HFFc6 (cell line): ENCODE measurements at regions not wholly inside any gene's neighbourhood (a gene's known extent, or its start where the extent isn't known, plus 50 kb on each side); places are given as distances from the start of the nearest gene placed in this dataset.

Experiments used
- DNase-seq: peaks from one replicate; pipeline ENCODE4 v3.0.0-alpha.2; 2018
- H3K27ac Mint-ChIP-seq: 2 replicates; pipeline ENCODE4 v1.8.0; 2020; ENCODE audit warnings: mild to moderate bottlenecking, mixed read lengths
- H3K27me3 Mint-ChIP-seq: 2 replicates; pipeline ENCODE4 v1.8.0; 2021; ENCODE audit warnings: mild to moderate bottlenecking, moderate library complexity, mixed read lengths; ENCODE audit not compliant: insufficient read depth
- H3K36me3 Mint-ChIP-seq: 2 replicates; pipeline ENCODE4 v1.8.0; 2021; ENCODE audit warnings: low read depth, mixed read lengths
- H3K4me1 Mint-ChIP-seq: 2 replicates; pipeline ENCODE4 v1.8.0; 2020; ENCODE audit warnings: low read depth, mixed read lengths
- H3K4me3 Mint-ChIP-seq: 2 replicates; pipeline ENCODE4 v1.8.0; 2020; ENCODE audit warnings: mild to moderate bottlenecking, moderate library complexity, mixed read lengths
- H3K9me3 Mint-ChIP-seq: 2 replicates; pipeline ENCODE4 v1.8.0; 2020; ENCODE audit warnings: mild to moderate bottlenecking, mixed read lengths
- CTCF ChIP-seq: fragments of 200-600 bp; sonication (generic); IDR thresholded peaks from 2 replicates; pipeline ENCODE4 v1.5.0; 2021; ENCODE audit warnings: antibody characterized with exemption, mild to moderate bottlenecking

- Mint-ChIP-seq H3K9me3 (no peaks in the 10 kb centered on the region), H3K27me3 (peaks cover 4% of the 10 kb centered on the region), H3K27ac (no peak overlapping the region), H3K4me1 (no peaks in the 10 kb centered on the region), H3K4me3 (no peak overlapping the region), H3K36me3 (no peaks in the 10 kb centered on the region)
- no peak for TF ChIP-seq CTCF
- no peak for DNase-seq
Measured at GRCh38 chr13:59342400-59342799, 821.3 kb downstream of the DIAPH3 start.

- Mint-ChIP-seq H3K9me3 (no peaks in the 10 kb centered on the region), H3K4me1 (no peaks in the 10 kb centered on the region), H3K4me3 (no peak overlapping the region), H3K27me3 (peaks cover 4% of the 10 kb centered on the region), H3K27ac (no peak overlapping the region), H3K36me3 (no peaks in the 10 kb centered on the region)
- TF ChIP-seq CTCF = no peak
- DNase-seq = no peak
Measured at GRCh38 chr13:59343132-59343531, 820.6 kb downstream of the DIAPH3 start.

GRCh38 chr13:59343993-59344822 is 819.5 kb downstream of the DIAPH3 start:
- Mint-ChIP-seq H3K36me3 (no peaks in the 10 kb centered on the region), H3K4me3 (no peak overlapping the region), H3K27ac (no peak overlapping the region), H3K9me3 (no peaks in the 10 kb centered on the region), H3K27me3 (peaks cover 4% of the 10 kb centered on the region), H3K4me1 (no peaks in the 10 kb centered on the region)
- no peak for TF ChIP-seq CTCF
- no peak for DNase-seq

- Mint-ChIP-seq H3K27ac (no peak overlapping the region), H3K9me3 (no peaks in the 10 kb centered on the region), H3K36me3 (no peaks in the 10 kb centered on the region), H3K4me1 (no peaks in the 10 kb centered on the region), H3K4me3 (no peak overlapping the region), H3K27me3 (peaks cover 8% of the 10 kb centered on the region)
- no peak for DNase-seq
- TF ChIP-seq CTCF = no peak
Measured at GRCh38 chr13:59345311-59345710, 818.4 kb downstream of the DIAPH3 start.

GRCh38 chr13:59346999-59347723 is 816.6 kb downstream of the DIAPH3 start:
- Mint-ChIP-seq H3K27me3 (peaks cover 13% of the 10 kb centered on the region), H3K4me1 (no peaks in the 10 kb centered on the region), H3K9me3 (no peaks in the 10 kb centered on the region), H3K36me3 (no peaks in the 10 kb centered on the region), H3K4me3 (no peak overlapping the region), H3K27ac (no peak overlapping the region)
- DNase-seq = no peak
- no peak for TF ChIP-seq CTCF
